ENCODE measurements at regions not wholly inside any gene's neighbourhood (a gene's known extent, or its start where the extent isn't known, plus 50 kb on each side); places are given as distances from the start of the nearest gene placed in this dataset.

DNA sequence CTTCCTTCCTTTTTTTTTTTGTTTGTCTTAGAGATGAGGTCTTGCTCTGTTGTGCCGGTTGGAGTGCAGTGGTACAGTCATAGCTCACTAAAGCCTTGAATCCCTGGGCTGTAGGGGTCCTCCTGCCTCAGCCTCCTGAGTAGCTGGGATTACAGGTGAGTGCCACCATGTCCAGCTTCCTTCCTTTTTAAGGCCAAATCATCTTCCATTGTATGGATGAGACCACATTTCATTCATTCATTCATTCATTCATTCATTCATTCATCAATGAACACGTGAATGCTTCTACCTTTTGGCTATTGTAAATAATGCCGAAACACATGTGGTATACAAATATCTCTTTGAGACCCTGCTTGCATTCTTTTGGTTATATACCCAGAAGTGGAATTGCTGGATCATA, 60.0 kb upstream of the BAIAP2L1 start:
- TF ChIP-seq, protein P1, sequence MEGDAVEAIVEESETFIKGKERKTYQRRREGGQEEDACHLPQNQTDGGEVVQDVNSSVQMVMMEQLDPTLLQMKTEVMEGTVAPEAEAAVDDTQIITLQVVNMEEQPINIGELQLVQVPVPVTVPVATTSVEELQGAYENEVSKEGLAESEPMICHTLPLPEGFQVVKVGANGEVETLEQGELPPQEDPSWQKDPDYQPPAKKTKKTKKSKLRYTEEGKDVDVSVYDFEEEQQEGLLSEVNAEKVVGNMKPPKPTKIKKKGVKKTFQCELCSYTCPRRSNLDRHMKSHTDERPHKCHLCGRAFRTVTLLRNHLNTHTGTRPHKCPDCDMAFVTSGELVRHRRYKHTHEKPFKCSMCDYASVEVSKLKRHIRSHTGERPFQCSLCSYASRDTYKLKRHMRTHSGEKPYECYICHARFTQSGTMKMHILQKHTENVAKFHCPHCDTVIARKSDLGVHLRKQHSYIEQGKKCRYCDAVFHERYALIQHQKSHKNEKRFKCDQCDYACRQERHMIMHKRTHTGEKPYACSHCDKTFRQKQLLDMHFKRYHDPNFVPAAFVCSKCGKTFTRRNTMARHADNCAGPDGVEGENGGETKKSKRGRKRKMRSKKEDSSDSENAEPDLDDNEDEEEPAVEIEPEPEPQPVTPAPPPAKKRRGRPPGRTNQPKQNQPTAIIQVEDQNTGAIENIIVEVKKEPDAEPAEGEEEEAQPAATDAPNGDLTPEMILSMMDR (conservative IDR thresholded peaks at IDR 0.05 in 1 of 2, IDR thresholded peaks at IDR 0.05 in 1 of 2; ENCODE audit: low read depth in 1 of 2, low read length in 2 of 2) = no peak
- TF ChIP-seq EZH2 (IDR thresholded peaks at IDR 0.05; ENCODE audit: low read length, missing control alignments) = no peak

All from fibroblast of lung (primary cell).